Left lung (tissue), 4 donors: ENCODE measurements at regions not wholly inside any gene's neighbourhood (a gene's known extent, or its start where the extent isn't known, plus 50 kb on each side); places are given as distances from the start of the nearest gene placed in this dataset.
A peak's percentile ranks its signal among the peaks of the same experiment; 100 is the strongest.

Experiments used
- ATAC-seq: fragments of 200-7000 bp; cut with Tn5 transposase; one replicate; pipeline ENCODE4 v1.9.1; 2020; ENCODE audit warnings: moderate library complexity
- DNase-seq, 4 donors: peaks; one replicate each; pipeline ENCODE4 v3.0.0-alpha.2; 2013 to 2020
- H3K27ac ChIP-seq, 2 donors: fragments of 200-600 bp; sonication (generic) in 1 of 2; one replicate each; pipeline versions ENCODE4 v1.5.0 to v1.8.0; 2020 to 2021
- H3K27me3 ChIP-seq, 2 donors: fragments of 200-600 bp; sonication (generic) in 1 of 2; one replicate each; pipeline versions ENCODE4 v1.5.0 to v1.8.0; 2020 to 2021
- H3K36me3 ChIP-seq, 2 donors: fragments of 200-600 bp; sonication (generic) in 1 of 2; one replicate each; pipeline versions ENCODE4 v1.5.0 to v1.8.0; 2020 to 2021
- H3K4me1 ChIP-seq, 2 donors: fragments of 200-600 bp; one replicate each; pipeline ENCODE4 v1.8.0; 2021
- H3K4me3 ChIP-seq, 2 donors: fragments of 200-600 bp; sonication (generic) in 1 of 2; one replicate each; pipeline versions ENCODE4 v1.5.0 to v1.8.0; 2020 to 2021; ENCODE audit warnings: mild to moderate bottlenecking in 1 of 2
- H3K9me3 ChIP-seq, 2 donors: fragments of 200-600 bp; sonication (generic) in 1 of 2; one replicate each; pipeline versions ENCODE4 v1.5.0 to v1.8.0; 2020 to 2021
- CTCF ChIP-seq, 2 donors: fragments of 200-600 bp; sonication (generic) in 1 of 2; IDR thresholded peaks; one replicate each; pipeline versions ENCODE4 v1.5.0 to v1.8.0; 2021; ENCODE audit warnings: antibody characterized with exemption in 2 of 2
- intact Hi-C, 2 donors: fragments of 100-400 bp; cut with DNase I; formaldehyde crosslinking; loops; one replicate each; pipeline versions ENCODE4 v1.11.2 to v1.14.2; 2022
- donor health status: DM: no; HTN: yes; CAD: no.
- donor health status: DM: no; HTN: no; CAD: no.

DNA sequence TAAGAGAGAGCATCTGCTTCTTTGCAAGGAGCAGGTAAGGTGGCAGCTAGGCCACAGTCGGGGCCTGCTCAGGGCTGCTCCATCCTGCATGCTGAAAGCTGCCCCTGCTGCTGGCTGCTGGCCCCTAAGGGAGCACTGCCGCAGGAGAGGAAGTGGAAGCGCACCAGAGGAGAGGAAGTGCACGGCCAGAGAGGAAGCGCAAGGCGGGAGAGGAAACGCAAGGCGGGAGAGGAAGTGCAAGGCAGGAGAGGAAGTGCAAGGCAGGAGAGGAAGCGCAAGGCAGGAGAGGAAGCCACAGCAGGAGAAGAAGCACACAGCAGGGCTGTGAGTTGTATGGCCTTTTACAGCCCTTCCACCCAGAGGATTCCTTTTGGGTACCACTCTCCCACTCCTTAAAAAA, 539.0 kb upstream of the TNP1 start:
- intact Hi-C loops, result no loop called here
- peak; percentile 23 for ATAC-seq
- H3K4me3 ChIP-seq, result no peak overlapping the region
- no peaks in the 10 kb centered on the region for H3K9me3 ChIP-seq
- peak in 2 of 4 donors; percentile 35 to 72 for DNase-seq
- no peak for TF ChIP-seq CTCF (IDR thresholded peaks at IDR 0.05)
- H3K27me3 ChIP-seq, result no peaks in the 10 kb centered on the region
- H3K4me1 ChIP-seq, result peaks cover 0 to 1% of the 10 kb centered on the region in 2 donors
- no peak overlapping the region for H3K27ac ChIP-seq
- H3K36me3 ChIP-seq, result no peaks in the 10 kb centered on the region

- ATAC-seq, result no peak
- H3K27ac ChIP-seq, result no peak overlapping the region
- H3K9me3 ChIP-seq, result no peaks in the 10 kb centered on the region
- no peak overlapping the region for H3K4me3 ChIP-seq
- TF ChIP-seq CTCF (IDR thresholded peaks at IDR 0.05), result no peak
- H3K27me3 ChIP-seq, result no peaks in the 10 kb centered on the region
- DNase-seq, result no peak
- intact Hi-C loops, result no loop called here
- no peaks in the 10 kb centered on the region for H3K36me3 ChIP-seq
- peaks cover 0 to 4% of the 10 kb centered on the region in 2 donors for H3K4me1 ChIP-seq
Observed at GRCh38 chr2:217398101-217398500, 538.2 kb upstream of the TNP1 start.

- H3K9me3 ChIP-seq, result peaks cover 0 to 4% of the 10 kb centered on the region in 2 donors
- no peaks in the 10 kb centered on the region for H3K27me3 ChIP-seq
- H3K36me3 ChIP-seq, result no peaks in the 10 kb centered on the region
- intact Hi-C loops, result no loop called here
- no peak for DNase-seq
- no peak overlapping the region for H3K27ac ChIP-seq
- H3K4me1 ChIP-seq, result peaks cover 0 to 4% of the 10 kb centered on the region in 2 donors
- TF ChIP-seq CTCF (IDR thresholded peaks at IDR 0.05), result no peak
- no peak for ATAC-seq
- H3K4me3 ChIP-seq, result no peak overlapping the region
Observed at GRCh38 chr2:217396586-217396985, 536.7 kb upstream of the TNP1 start.

GRCh38 chr2:217396165-217396564, 536.3 kb upstream of the TNP1 start:
- intact Hi-C loops, result no loop called here
- ATAC-seq (no peak), DNase-seq (no peak)
- H3K4me3 ChIP-seq, result no peak overlapping the region
- TF ChIP-seq CTCF (IDR thresholded peaks at IDR 0.05), result no peak
- no peak overlapping the region for H3K27ac ChIP-seq
- H3K27me3 ChIP-seq, result no peaks in the 10 kb centered on the region
- peaks cover 0 to 4% of the 10 kb centered on the region in 2 donors for H3K4me1 ChIP-seq
- H3K36me3 ChIP-seq, result no peaks in the 10 kb centered on the region
- peaks cover 0 to 8% of the 10 kb centered on the region in 2 donors for H3K9me3 ChIP-seq

DNA sequence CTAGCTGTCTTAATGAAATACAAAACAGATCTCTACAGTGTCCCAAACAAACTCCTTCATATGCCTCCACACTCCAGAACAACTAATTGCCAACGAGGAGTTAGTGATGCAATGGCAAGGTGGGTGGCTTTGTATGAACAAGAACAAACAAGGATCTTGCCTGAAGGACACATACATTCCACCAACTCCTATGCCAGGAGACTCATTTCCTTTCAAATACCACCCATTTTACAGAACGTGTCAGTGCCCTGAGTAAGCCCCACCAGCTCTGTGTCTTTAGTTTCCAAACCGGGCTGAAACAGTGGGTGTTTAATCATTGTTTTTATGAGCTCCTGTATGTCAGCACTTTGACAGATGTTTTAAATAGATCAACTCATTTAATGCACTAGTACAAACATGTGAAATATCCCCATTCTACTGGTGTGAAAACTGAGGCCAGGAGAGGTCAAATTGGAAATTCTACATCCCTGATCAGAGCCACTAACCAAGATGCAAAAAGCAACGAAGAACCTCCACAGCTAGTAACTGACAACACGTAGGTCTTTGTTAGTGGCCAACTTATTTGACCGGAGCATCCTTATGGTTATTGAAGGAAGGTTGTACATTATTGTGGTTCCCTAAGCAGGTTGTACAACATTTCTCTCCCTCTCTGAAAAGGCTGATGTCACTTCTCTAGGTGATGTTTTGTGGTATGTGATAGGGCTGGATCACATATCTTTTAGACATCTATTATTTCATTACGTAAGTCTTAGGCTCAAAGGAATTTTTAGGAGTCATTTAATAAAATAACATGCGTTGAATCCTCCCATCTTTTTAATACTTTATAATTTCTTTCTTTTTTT, 534.9 kb upstream of the TNP1 start:
- peaks cover 0 to 4% of the 10 kb centered on the region in 2 donors for H3K4me1 ChIP-seq
- intact Hi-C loops, result no loop called here
- ATAC-seq, result no peak
- H3K27me3 ChIP-seq, result no peaks in the 10 kb centered on the region
- no peak for TF ChIP-seq CTCF (IDR thresholded peaks at IDR 0.05)
- no peak overlapping the region for H3K4me3 ChIP-seq
- H3K27ac ChIP-seq, result no peak overlapping the region
- no peak for DNase-seq
- H3K36me3 ChIP-seq, result no peaks in the 10 kb centered on the region
- peaks cover 0 to 17% of the 10 kb centered on the region in 2 donors for H3K9me3 ChIP-seq
